Stimulated activated CD4-positive, alpha-beta T cell treated with anti-CD3 and anti-CD28 coated beads, Interleukin-2, amount 100 ng/mL, for 4 hours (primary cell): ENCODE measurements at regions not wholly inside any gene's neighbourhood (a gene's known extent, or its start where the extent isn't known, plus 50 kb on each side); places are given as distances from the start of the nearest gene placed in this dataset.
"Not testable (repeated sequence)": the region's sequence is repeated elsewhere in the genome, so short reads cannot be mapped to it uniquely, and the experiment has no call there.

Experiments used
- DNase-seq: peaks from one replicate; pipeline ENCODE4 v3.0.0-alpha.2; 2020; ENCODE audit warnings: low read depth

- DNase-seq, result not testable (repeated sequence)
Observed at GRCh38 chr10:131581547-131581946, 270.0 kb upstream of the TCERG1L start.

GRCh38 chr10:131584287-131584686 is 272.8 kb upstream of the TCERG1L start:
- DNase-seq, result no peak

- DNase-seq, result no peak
Observed at GRCh38 chr10:131585761-131586160, 274.2 kb upstream of the TCERG1L start.

- DNase-seq, result no peak
Observed at GRCh38 chr10:131586958-131587357, 275.4 kb upstream of the TCERG1L start.

GRCh38 chr10:131587976-131588680 is 276.6 kb upstream of the TCERG1L start:
- no peak for DNase-seq

GRCh38 chr10:131588704-131589220 is 277.2 kb upstream of the TCERG1L start:
- DNase-seq, result no peak

- DNase-seq, result no peak
Observed at GRCh38 chr10:131590567-131590966, 279.0 kb upstream of the TCERG1L start.

- no peak for DNase-seq
Observed at GRCh38 chr10:131591936-131592335, 280.4 kb upstream of the TCERG1L start.

- no peak for DNase-seq
Observed at GRCh38 chr10:131609176-131609575, 291.6 kb upstream of the PPP2R2D start.

- no peak for DNase-seq
Observed at GRCh38 chr10:131615150-131615549, 285.7 kb upstream of the PPP2R2D start.

GRCh38 chr10:131616040-131616439 is 284.8 kb upstream of the PPP2R2D start:
- DNase-seq, result no peak

- DNase-seq, result no peak
Observed at GRCh38 chr10:131617113-131617858, 283.5 kb upstream of the PPP2R2D start.

- DNase-seq, result no peak
Observed at GRCh38 chr10:131618587-131619267, 282.1 kb upstream of the PPP2R2D start.

- DNase-seq, result no peak
Observed at GRCh38 chr10:131620314-131620713, 280.5 kb upstream of the PPP2R2D start.

GRCh38 chr10:131620904-131621303 is 279.9 kb upstream of the PPP2R2D start:
- DNase-seq, result no peak

- no peak for DNase-seq
Observed at GRCh38 chr10:131621784-131622624, 278.8 kb upstream of the PPP2R2D start.

GRCh38 chr10:131625041-131625440 is 275.8 kb upstream of the PPP2R2D start:
- no peak for DNase-seq

- no peak for DNase-seq
Observed at GRCh38 chr10:131626274-131626673, 274.5 kb upstream of the PPP2R2D start.

- no peak for DNase-seq
Observed at GRCh38 chr10:131629026-131629770, 271.6 kb upstream of the PPP2R2D start.

GRCh38 chr10:131630772-131631258 is 270.0 kb upstream of the PPP2R2D start:
- DNase-seq, result no peak

GRCh38 chr10:131631619-131632018 is 269.2 kb upstream of the PPP2R2D start:
- DNase-seq, result no peak
